22Rv1 (cell line): ENCODE measurements at regions not wholly inside any gene's neighbourhood (a gene's known extent, or its start where the extent isn't known, plus 50 kb on each side); places are given as distances from the start of the nearest gene placed in this dataset.

ENCODE experiments used
- CTCF ChIP-seq: fragments of 450-650 bp; IDR thresholded peaks from 2 replicates; pipeline ENCODE4 v1.5.1; 2017; ENCODE audit warnings: mild to moderate bottlenecking
- ZFX ChIP-seq: fragments of 450-650 bp; IDR thresholded peaks from 2 replicates; pipeline ENCODE4 v1.6.1; 2017; ENCODE audit warnings: antibody characterized with exemption, borderline replicate concordance

GRCh38 chr2:160737247-160737646 is 243.6 kb upstream of the RBMS1 start:
- TF ChIP-seq CTCF (no peak), ZFX (no peak)
